Caco-2 (cell line): ENCODE measurements at regions not wholly inside any gene's neighbourhood (a gene's known extent, or its start where the extent isn't known, plus 50 kb on each side); places are given as distances from the start of the nearest gene placed in this dataset.

Source experiments
- BruUV-seq: library from RNA; stranded (reverse); fragments of 400-500 nt; replicated peaks from 2 replicates; lab custom pipeline; 2021; lab: Mats Ljungman, UMichigan
- CTCF ChIA-PET: fragments of 300-600 bp; sonication (Branson Sonifier 250); formaldehyde crosslinking; loops from one replicate; lab custom pipeline; 2022; ENCODE audit warnings: antibody characterized with exemption; lab: Charles Lee
- POLR2A ChIA-PET: fragments of 300-600 bp; sonication (Branson Sonifier 250); formaldehyde crosslinking; loops from one replicate; lab custom pipeline; 2022; ENCODE audit warnings: antibody characterized with exemption; lab: Charles Lee
- DNase-seq, 2 experiments: peaks; one replicate each; pipeline versions ENCODE4 v3.0.0 to v3.0.0-alpha.2; 2020 to 2022
- H3K27me3 ChIP-seq: replicated peaks from 2 replicates; pipeline ENCODE4 v1.6.0; 2011; ENCODE audit warnings: low read length; ENCODE audit not compliant: control insufficient read depth, insufficient read depth
- H3K36me3 ChIP-seq: 2 replicates; pipeline ENCODE4 v1.5.1; 2011; ENCODE audit warnings: low read length; ENCODE audit not compliant: control insufficient read depth, insufficient read depth
- H3K4me1 ChIP-seq: fragments of 250-450 bp; sonication (Bioruptor Pico); 2 replicates; pipeline ENCODE4 v1.5.1; 2020; ENCODE audit warnings: mild to moderate bottlenecking
- H3K4me3 ChIP-seq: 2 replicates; pipeline ENCODE4 v1.5.1; 2011; ENCODE audit warnings: low read depth, mild to moderate bottlenecking, control low read depth, low read length
- H3K9me3 ChIP-seq: fragments of 250-450 bp; sonication (Bioruptor Pico); 2 replicates; pipeline ENCODE4 v1.5.1; 2020; ENCODE audit warnings: mild to moderate bottlenecking, moderate library complexity
- H3K27ac Mint-ChIP-seq: one replicate; pipeline ENCODE4 v1.8.0; 2022; ENCODE audit warnings: mixed read lengths; ENCODE audit not compliant: unreplicated experiment
- H3K27me3 Mint-ChIP-seq: one replicate; pipeline ENCODE4 v1.8.0; 2022; ENCODE audit warnings: mixed read lengths; ENCODE audit not compliant: insufficient read depth, unreplicated experiment
- H3K36me3 Mint-ChIP-seq: one replicate; pipeline ENCODE4 v1.8.0; 2022; ENCODE audit warnings: mild to moderate bottlenecking, mixed read lengths; ENCODE audit not compliant: insufficient read depth, unreplicated experiment
- H3K4me1 Mint-ChIP-seq: one replicate; pipeline ENCODE4 v1.8.0; 2022; ENCODE audit warnings: low read depth, mixed read lengths; ENCODE audit not compliant: unreplicated experiment
- H3K4me3 Mint-ChIP-seq: one replicate; pipeline ENCODE4 v1.8.0; 2022; ENCODE audit warnings: mild to moderate bottlenecking, moderate library complexity, mixed read lengths; ENCODE audit not compliant: unreplicated experiment
- H3K9me3 Mint-ChIP-seq: one replicate; pipeline ENCODE4 v1.8.0; 2022; ENCODE audit warnings: mixed read lengths; ENCODE audit not compliant: unreplicated experiment
- intact Hi-C: fragments of 100-400 bp; cut with micrococcal nuclease; formaldehyde crosslinking; loops from one replicate; pipeline ENCODE4 v1.10.0; 2022; ENCODE audit not compliant: unreplicated experiment
- TF ChIP-seq, protein P1 (sequence below), 2 experiments: fragments of 200-600 bp in 1 of 2; IDR thresholded peaks; 1 replicate in 1 of 2; 2 replicates in 1 of 2; pipeline versions ENCODE4 v1.5.1 to v1.8.0; 2011 to 2022; ENCODE audit warnings: antibody characterized with exemption in 1 of 2, control low read depth in 1 of 2, inconsistent platforms in 1 of 2, low read depth in 1 of 2, low read length in 1 of 2, mild to moderate bottlenecking in 1 of 2, moderate library complexity in 1 of 2; ENCODE audit not compliant: insufficient read depth in 1 of 2, severe bottlenecking in 1 of 2, unreplicated experiment in 1 of 2

DNA sequence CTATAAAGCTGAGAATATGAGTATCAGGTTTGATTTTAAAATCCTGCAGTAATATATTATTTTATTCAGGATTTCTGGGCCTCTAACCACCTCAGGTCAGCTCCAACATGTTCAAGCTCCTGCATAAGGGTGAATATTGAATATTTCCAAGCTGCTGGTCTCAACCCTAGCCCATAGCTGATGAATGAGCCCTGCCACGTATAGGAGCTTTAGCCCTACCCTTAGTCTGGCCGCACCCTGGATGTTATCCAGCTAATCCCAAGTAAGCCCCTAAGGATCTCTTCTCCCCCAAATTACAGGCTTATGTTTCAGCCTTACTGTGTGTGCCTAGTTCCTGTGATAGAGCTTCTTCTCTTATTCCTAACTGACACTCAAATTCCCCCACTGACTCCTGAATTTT lies 240.6 kb downstream of the KCTD12 start:
- ChIA-PET POLR2A (no interaction called here), CTCF (no interaction called here)
- Histone ChIP-seq H3K27me3 (no peaks in the 10 kb centered on the region; the same call in 1 of the 2 replicates), H3K4me1 (no peaks in the 10 kb centered on the region), H3K36me3 (no peaks in the 10 kb centered on the region), H3K9me3 (no peaks in the 10 kb centered on the region), H3K4me3 (no peak overlapping the region)
- H3K4me3 Mint-ChIP-seq: no peak overlapping the region
- intact Hi-C loops: no loop called here
- H3K4me1 Mint-ChIP-seq: no peaks in the 10 kb centered on the region
- H3K27me3 Mint-ChIP-seq: peaks cover 7% of the 10 kb centered on the region
- TF ChIP-seq, protein P1, sequence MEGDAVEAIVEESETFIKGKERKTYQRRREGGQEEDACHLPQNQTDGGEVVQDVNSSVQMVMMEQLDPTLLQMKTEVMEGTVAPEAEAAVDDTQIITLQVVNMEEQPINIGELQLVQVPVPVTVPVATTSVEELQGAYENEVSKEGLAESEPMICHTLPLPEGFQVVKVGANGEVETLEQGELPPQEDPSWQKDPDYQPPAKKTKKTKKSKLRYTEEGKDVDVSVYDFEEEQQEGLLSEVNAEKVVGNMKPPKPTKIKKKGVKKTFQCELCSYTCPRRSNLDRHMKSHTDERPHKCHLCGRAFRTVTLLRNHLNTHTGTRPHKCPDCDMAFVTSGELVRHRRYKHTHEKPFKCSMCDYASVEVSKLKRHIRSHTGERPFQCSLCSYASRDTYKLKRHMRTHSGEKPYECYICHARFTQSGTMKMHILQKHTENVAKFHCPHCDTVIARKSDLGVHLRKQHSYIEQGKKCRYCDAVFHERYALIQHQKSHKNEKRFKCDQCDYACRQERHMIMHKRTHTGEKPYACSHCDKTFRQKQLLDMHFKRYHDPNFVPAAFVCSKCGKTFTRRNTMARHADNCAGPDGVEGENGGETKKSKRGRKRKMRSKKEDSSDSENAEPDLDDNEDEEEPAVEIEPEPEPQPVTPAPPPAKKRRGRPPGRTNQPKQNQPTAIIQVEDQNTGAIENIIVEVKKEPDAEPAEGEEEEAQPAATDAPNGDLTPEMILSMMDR (IDR thresholded peaks at IDR 0.05; ENCODE audit: insufficient read depth in 1 of 2, low read depth in 1 of 2, low read length in 1 of 2, severe bottlenecking in 1 of 2, unreplicated experiment in 1 of 2): no peak
- H3K9me3 Mint-ChIP-seq: no peaks in the 10 kb centered on the region
- no peak overlapping the region for H3K27ac Mint-ChIP-seq
- no TSS peak for BruUV-seq
- no peaks in the 10 kb centered on the region for H3K36me3 Mint-ChIP-seq
- no peak for DNase-seq

DNA sequence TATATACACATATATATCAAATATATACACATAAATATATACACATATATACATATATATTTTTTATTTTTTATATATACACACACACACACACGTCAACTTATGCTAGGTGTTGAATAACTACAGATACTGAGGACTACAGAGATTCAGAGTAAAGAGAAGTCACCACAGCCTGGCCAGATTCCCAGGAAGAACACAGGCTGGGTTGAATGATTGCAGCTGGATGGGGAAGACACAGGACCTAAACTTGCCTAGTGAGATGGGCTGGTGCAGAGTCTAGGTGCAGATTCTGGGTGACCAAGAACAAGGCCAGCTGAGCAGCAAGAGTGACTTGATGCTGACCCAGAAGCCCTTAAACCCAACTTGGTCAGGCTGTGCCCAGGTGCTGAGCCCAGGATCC lies 241.3 kb downstream of the KCTD12 start:
- intact Hi-C loops: no loop called here
- H3K4me1 Mint-ChIP-seq: no peaks in the 10 kb centered on the region
- TF ChIP-seq, protein P1 (IDR thresholded peaks at IDR 0.05; ENCODE audit: insufficient read depth in 1 of 2, low read depth in 1 of 2, low read length in 1 of 2, severe bottlenecking in 1 of 2, unreplicated experiment in 1 of 2): no peak
- Histone ChIP-seq H3K4me3 (no peak overlapping the region), H3K9me3 (no peaks in the 10 kb centered on the region), H3K27me3 (no peaks in the 10 kb centered on the region; the same call in 1 of the 2 replicates), H3K36me3 (no peaks in the 10 kb centered on the region), H3K4me1 (no peaks in the 10 kb centered on the region)
- no peaks in the 10 kb centered on the region for H3K9me3 Mint-ChIP-seq
- no peaks in the 10 kb centered on the region for H3K36me3 Mint-ChIP-seq
- CTCF ChIA-PET: no interaction called here
- no peak for DNase-seq
- BruUV-seq: no TSS peak
- no peak overlapping the region for H3K4me3 Mint-ChIP-seq
- peaks cover 7% of the 10 kb centered on the region for H3K27me3 Mint-ChIP-seq
- POLR2A ChIA-PET: no interaction called here
- no peak overlapping the region for H3K27ac Mint-ChIP-seq

DNA sequence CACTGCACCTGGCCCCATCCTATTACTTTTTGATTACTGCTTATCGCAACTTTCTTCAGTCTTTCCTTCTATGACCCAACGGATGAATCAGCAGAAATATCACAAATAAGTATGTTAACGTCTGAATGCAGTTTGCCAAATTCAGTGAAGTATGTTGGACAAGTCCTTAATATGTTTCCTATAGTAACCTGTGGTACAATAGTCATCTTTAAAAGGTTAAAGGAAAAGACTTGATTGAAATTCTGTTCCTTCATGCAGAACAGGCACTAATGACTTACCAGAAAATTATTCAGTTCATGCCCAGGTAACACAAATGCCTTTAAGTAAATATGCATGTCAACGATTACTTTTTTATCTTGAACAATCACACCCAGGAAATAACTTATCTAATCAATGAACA lies 242.6 kb downstream of the KCTD12 start:
- Mint-ChIP-seq H3K4me1 (no peaks in the 10 kb centered on the region), H3K4me3 (no peak overlapping the region), H3K27ac (no peak overlapping the region), H3K9me3 (no peaks in the 10 kb centered on the region), H3K27me3 (peaks cover 11% of the 10 kb centered on the region), H3K36me3 (no peaks in the 10 kb centered on the region)
- no peaks in the 10 kb centered on the region for H3K9me3 ChIP-seq
- ChIA-PET CTCF (no interaction called here), POLR2A (no interaction called here)
- H3K36me3 ChIP-seq: no peaks in the 10 kb centered on the region
- DNase-seq: no peak
- H3K27me3 ChIP-seq: no peaks in the 10 kb centered on the region; the same call in 1 of the 2 replicates
- intact Hi-C loops: no loop called here
- TF ChIP-seq, protein P1 (IDR thresholded peaks at IDR 0.05; ENCODE audit: insufficient read depth in 1 of 2, low read depth in 1 of 2, low read length in 1 of 2, severe bottlenecking in 1 of 2, unreplicated experiment in 1 of 2): no peak
- no TSS peak for BruUV-seq
- H3K4me3 ChIP-seq: no peak overlapping the region
- no peaks in the 10 kb centered on the region for H3K4me1 ChIP-seq
